Hepatocyte (in vitro differentiated cells): ENCODE measurements at regions not wholly inside any gene's neighbourhood (a gene's known extent, or its start where the extent isn't known, plus 50 kb on each side); places are given as distances from the start of the nearest gene placed in this dataset.

ENCODE experiments used
- EZH2 ChIP-seq: fragments of 200-600 bp; sonication (generic); IDR thresholded peaks from 2 replicates; pipeline ENCODE4 v1.6.1; 2016; ENCODE audit warnings: antibody characterized with exemption, mild to moderate bottlenecking, borderline replicate concordance
- EZH2phosphoT487 ChIP-seq: fragments of 200-600 bp; sonication (generic); IDR thresholded peaks from one replicate; pipeline ENCODE4 v1.6.1; 2018; ENCODE audit warnings: antibody characterized with exemption, mild to moderate bottlenecking, low read depth, moderate library complexity; ENCODE audit not compliant: unreplicated experiment, severe bottlenecking
- TF ChIP-seq, protein P1 (sequence below): fragments of 200-600 bp; sonication (generic); IDR thresholded peaks from 2 replicates; pipeline ENCODE4 v1.5.1; 2016; ENCODE audit warnings: antibody characterized with exemption, mild to moderate bottlenecking; ENCODE audit not compliant: poor library complexity

DNA sequence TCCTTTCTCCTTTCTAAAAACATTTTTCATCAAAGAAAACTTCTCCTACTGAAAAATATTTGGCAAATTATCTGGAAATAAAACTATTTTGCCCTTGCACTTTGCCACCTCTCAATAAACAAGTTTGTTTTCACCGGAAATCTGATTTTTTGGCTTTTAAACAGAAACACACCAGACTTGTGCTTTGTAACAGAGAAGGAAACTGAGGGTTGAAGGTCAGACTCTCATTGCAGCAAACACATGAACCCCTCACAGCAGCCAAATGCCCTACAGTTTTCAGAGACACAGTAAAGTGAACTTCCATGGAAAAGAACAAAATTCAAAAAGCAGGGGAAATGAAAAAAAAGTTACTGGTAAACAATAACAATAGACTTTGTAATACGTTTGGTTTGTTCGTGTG lies 95.6 kb upstream of the WDR17 start:
- TF ChIP-seq, protein P1, sequence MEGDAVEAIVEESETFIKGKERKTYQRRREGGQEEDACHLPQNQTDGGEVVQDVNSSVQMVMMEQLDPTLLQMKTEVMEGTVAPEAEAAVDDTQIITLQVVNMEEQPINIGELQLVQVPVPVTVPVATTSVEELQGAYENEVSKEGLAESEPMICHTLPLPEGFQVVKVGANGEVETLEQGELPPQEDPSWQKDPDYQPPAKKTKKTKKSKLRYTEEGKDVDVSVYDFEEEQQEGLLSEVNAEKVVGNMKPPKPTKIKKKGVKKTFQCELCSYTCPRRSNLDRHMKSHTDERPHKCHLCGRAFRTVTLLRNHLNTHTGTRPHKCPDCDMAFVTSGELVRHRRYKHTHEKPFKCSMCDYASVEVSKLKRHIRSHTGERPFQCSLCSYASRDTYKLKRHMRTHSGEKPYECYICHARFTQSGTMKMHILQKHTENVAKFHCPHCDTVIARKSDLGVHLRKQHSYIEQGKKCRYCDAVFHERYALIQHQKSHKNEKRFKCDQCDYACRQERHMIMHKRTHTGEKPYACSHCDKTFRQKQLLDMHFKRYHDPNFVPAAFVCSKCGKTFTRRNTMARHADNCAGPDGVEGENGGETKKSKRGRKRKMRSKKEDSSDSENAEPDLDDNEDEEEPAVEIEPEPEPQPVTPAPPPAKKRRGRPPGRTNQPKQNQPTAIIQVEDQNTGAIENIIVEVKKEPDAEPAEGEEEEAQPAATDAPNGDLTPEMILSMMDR: no peak
- TF ChIP-seq EZH2 (no peak), EZH2phosphoT487 (no peak)
